Liver (tissue), 3 donors: ENCODE measurements at regions not wholly inside any gene's neighbourhood (a gene's known extent, or its start where the extent isn't known, plus 50 kb on each side); places are given as distances from the start of the nearest gene placed in this dataset.

Experiments
- ATF3 ChIP-seq: IDR thresholded peaks from 2 replicates; pipeline ENCODE4 v1.6.1; 2016; ENCODE audit warnings: antibody characterized with exemption
- CTCF ChIP-seq: fragments of 150-350 bp; IDR thresholded peaks from 2 replicates; pipeline ENCODE4 v1.5.1; 2017; ENCODE audit warnings: improper control_type of control experiment, low read depth, low read length; ENCODE audit not compliant: missing input control
- RAD21 ChIP-seq, 2 donors: IDR thresholded peaks; 2 replicates each; pipeline ENCODE4 v1.6.1; 2016; ENCODE audit warnings: antibody characterized with exemption in 2 of 2, mild to moderate bottlenecking in 2 of 2
- REST ChIP-seq: IDR thresholded peaks from 2 replicates; pipeline ENCODE4 v1.6.1; 2016; ENCODE audit warnings: antibody characterized with exemption, mild to moderate bottlenecking
- donor health status: healthy.
- donor health status: healthy.

GRCh38 chr10:123611876-123612275 is 54.3 kb upstream of the GPR26 start:
- no peak for TF ChIP-seq CTCF
- no peak for TF ChIP-seq ATF3
- no peak for TF ChIP-seq REST
- no peak for TF ChIP-seq RAD21 (IDR thresholded peaks at IDR 0.05)
